Mesothelial cell of epicardium (in vitro differentiated cells): ENCODE measurements at regions not wholly inside any gene's neighbourhood (a gene's known extent, or its start where the extent isn't known, plus 50 kb on each side); places are given as distances from the start of the nearest gene placed in this dataset.

ENCODE experiments used
- DNase-seq, 2 experiments: peaks; one replicate each; pipeline ENCODE4 v3.0.0; 2021; ENCODE audit warnings: low spot score in 2 of 2; ENCODE audit not compliant: unreplicated experiment in 2 of 2
- H3K27ac Mint-ChIP-seq: 2 replicates; pipeline ENCODE4 v1.8.0; 2021; ENCODE audit warnings: mixed read lengths
- H3K27me3 Mint-ChIP-seq: 2 replicates; pipeline ENCODE4 v1.8.0; 2021; ENCODE audit warnings: low read depth, mixed read lengths
- H3K36me3 Mint-ChIP-seq: 2 replicates; pipeline ENCODE4 v1.8.0; 2021; ENCODE audit warnings: mixed read lengths
- H3K4me1 Mint-ChIP-seq: 2 replicates; pipeline ENCODE4 v1.8.0; 2021; ENCODE audit warnings: mixed read lengths
- H3K4me3 Mint-ChIP-seq: 2 replicates; pipeline ENCODE4 v1.8.0; 2021; ENCODE audit warnings: mild to moderate bottlenecking, moderate library complexity, mixed read lengths
- H3K9me3 Mint-ChIP-seq: 2 replicates; pipeline ENCODE4 v1.8.0; 2021; ENCODE audit warnings: mixed read lengths
- CTCF ChIP-seq: fragments of 200-600 bp; sonication (generic); IDR thresholded peaks from one replicate; pipeline ENCODE4 v1.5.0; 2021; ENCODE audit warnings: antibody characterized with exemption; ENCODE audit not compliant: unreplicated experiment

- Mint-ChIP-seq H3K9me3 (no peaks in the 10 kb centered on the region), H3K27ac (no peak overlapping the region), H3K4me1 (peaks cover 4% of the 10 kb centered on the region), H3K36me3 (no peaks in the 10 kb centered on the region), H3K27me3 (no peaks in the 10 kb centered on the region), H3K4me3 (no peak overlapping the region)
- no peak for DNase-seq
- TF ChIP-seq CTCF = no peak
Observed at GRCh38 chr4:91965166-91965565, 338.6 kb upstream of the GRID2 start.

GRCh38 chr4:91973479-91974153, 330.1 kb upstream of the GRID2 start:
- H3K4me3 Mint-ChIP-seq = no peak overlapping the region
- peaks cover 25% of the 10 kb centered on the region for H3K9me3 Mint-ChIP-seq
- DNase-seq = no peak
- no peaks in the 10 kb centered on the region for H3K36me3 Mint-ChIP-seq
- H3K27me3 Mint-ChIP-seq = no peaks in the 10 kb centered on the region
- no peak overlapping the region for H3K27ac Mint-ChIP-seq
- H3K4me1 Mint-ChIP-seq = no peaks in the 10 kb centered on the region
- TF ChIP-seq CTCF = no peak

GRCh38 chr4:91984466-91984865, 319.3 kb upstream of the GRID2 start:
- no peak for DNase-seq
- H3K36me3 Mint-ChIP-seq = no peaks in the 10 kb centered on the region
- H3K4me3 Mint-ChIP-seq = no peak overlapping the region
- H3K27ac Mint-ChIP-seq = no peak overlapping the region
- H3K4me1 Mint-ChIP-seq = no peaks in the 10 kb centered on the region
- no peak for TF ChIP-seq CTCF
- H3K9me3 Mint-ChIP-seq = peaks cover 3% of the 10 kb centered on the region
- no peaks in the 10 kb centered on the region for H3K27me3 Mint-ChIP-seq

GRCh38 chr4:91989914-91990313, 313.9 kb upstream of the GRID2 start:
- Mint-ChIP-seq H3K9me3 (no peaks in the 10 kb centered on the region), H3K4me3 (no peak overlapping the region), H3K27me3 (no peaks in the 10 kb centered on the region), H3K36me3 (no peaks in the 10 kb centered on the region), H3K4me1 (no peaks in the 10 kb centered on the region), H3K27ac (no peak overlapping the region)
- no peak for TF ChIP-seq CTCF
- DNase-seq = no peak

GRCh38 chr4:91990726-91991125, 313.0 kb upstream of the GRID2 start:
- H3K27me3 Mint-ChIP-seq = no peaks in the 10 kb centered on the region
- no peak for TF ChIP-seq CTCF
- H3K9me3 Mint-ChIP-seq = no peaks in the 10 kb centered on the region

GRCh38 chr4:91997045-91997444, 306.7 kb upstream of the GRID2 start:
- no peak overlapping the region for H3K4me3 Mint-ChIP-seq
- DNase-seq = no peak
- H3K27ac Mint-ChIP-seq = no peak overlapping the region
- no peaks in the 10 kb centered on the region for H3K4me1 Mint-ChIP-seq
- no peaks in the 10 kb centered on the region for H3K27me3 Mint-ChIP-seq
- no peaks in the 10 kb centered on the region for H3K9me3 Mint-ChIP-seq
- H3K36me3 Mint-ChIP-seq = no peaks in the 10 kb centered on the region
- no peak for TF ChIP-seq CTCF

More at GRCh38 chr4:91990726-91991125, 313.0 kb upstream of the GRID2 start:
- Mint-ChIP-seq H3K4me1 (no peaks in the 10 kb centered on the region), H3K27ac (no peak overlapping the region), H3K36me3 (no peaks in the 10 kb centered on the region), H3K4me3 (no peak overlapping the region)
- no peak for DNase-seq
